Suprapubic skin (tissue), 3 donors: ENCODE measurements at regions not wholly inside any gene's neighbourhood (a gene's known extent, or its start where the extent isn't known, plus 50 kb on each side); places are given as distances from the start of the nearest gene placed in this dataset.

Experiments
- POLR2A ChIP-seq, 2 donors: fragments of 450-650 bp; IDR thresholded peaks; one replicate each; pipeline ENCODE4 v1.6.1; 2017; ENCODE audit warnings: antibody characterized with exemption in 2 of 2, mild to moderate bottlenecking in 2 of 2, moderate library complexity in 2 of 2
- TF ChIP-seq, protein P1 (sequence below), 2 donors: fragments of 200-600 bp in 1 of 2; fragments of 450-650 bp in 1 of 2; sonication (generic) in 1 of 2; IDR thresholded peaks; one replicate each; pipeline ENCODE4 v1.5.1; 2016 to 2019; ENCODE audit warnings: antibody characterized with exemption in 2 of 2, mild to moderate bottlenecking in 1 of 2, moderate library complexity in 1 of 2

DNA sequence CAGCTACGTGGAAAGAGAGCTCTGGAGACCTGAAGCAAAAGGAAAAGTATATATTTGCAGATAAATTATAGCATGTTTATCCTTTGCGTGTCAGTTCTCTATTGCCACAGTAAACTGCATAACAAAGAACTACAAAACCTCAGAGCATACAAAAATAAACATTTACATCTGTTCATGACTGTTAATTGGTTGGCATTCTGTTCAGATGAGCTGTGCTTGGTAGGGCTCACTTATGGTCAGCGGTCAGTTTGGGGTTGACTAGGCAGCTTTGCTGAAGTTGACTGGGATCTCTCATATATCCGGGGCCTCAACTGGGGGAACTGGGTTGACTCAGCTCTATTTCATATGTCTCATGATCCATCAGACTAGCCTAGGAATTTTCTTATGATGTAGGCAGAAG is 257.7 kb downstream of the TLE1 start:
- TF ChIP-seq POLR2A (IDR thresholded peaks at IDR 0.05) = no peak
- TF ChIP-seq, protein P1, sequence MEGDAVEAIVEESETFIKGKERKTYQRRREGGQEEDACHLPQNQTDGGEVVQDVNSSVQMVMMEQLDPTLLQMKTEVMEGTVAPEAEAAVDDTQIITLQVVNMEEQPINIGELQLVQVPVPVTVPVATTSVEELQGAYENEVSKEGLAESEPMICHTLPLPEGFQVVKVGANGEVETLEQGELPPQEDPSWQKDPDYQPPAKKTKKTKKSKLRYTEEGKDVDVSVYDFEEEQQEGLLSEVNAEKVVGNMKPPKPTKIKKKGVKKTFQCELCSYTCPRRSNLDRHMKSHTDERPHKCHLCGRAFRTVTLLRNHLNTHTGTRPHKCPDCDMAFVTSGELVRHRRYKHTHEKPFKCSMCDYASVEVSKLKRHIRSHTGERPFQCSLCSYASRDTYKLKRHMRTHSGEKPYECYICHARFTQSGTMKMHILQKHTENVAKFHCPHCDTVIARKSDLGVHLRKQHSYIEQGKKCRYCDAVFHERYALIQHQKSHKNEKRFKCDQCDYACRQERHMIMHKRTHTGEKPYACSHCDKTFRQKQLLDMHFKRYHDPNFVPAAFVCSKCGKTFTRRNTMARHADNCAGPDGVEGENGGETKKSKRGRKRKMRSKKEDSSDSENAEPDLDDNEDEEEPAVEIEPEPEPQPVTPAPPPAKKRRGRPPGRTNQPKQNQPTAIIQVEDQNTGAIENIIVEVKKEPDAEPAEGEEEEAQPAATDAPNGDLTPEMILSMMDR (IDR thresholded peaks at IDR 0.05) = no peak
